ENCODE measurements at regions not wholly inside any gene's neighbourhood (a gene's known extent, or its start where the extent isn't known, plus 50 kb on each side); places are given as distances from the start of the nearest gene placed in this dataset.
A peak's percentile ranks its signal among the peaks of the same experiment; 100 is the strongest.
"Not testable (repeated sequence)": the region's sequence is repeated elsewhere in the genome, so short reads cannot be mapped to it uniquely, and the experiment has no call there.

- no peaks in the 10 kb centered on the region for H3K79me2 ChIP-seq (ENCODE audit: insufficient read depth, low read length)
- H3K4me1 ChIP-seq (ENCODE audit: insufficient read depth, low read length, poor library complexity, severe bottlenecking), result no peaks in the 10 kb centered on the region
- no peaks in the 10 kb centered on the region for H3K27me3 ChIP-seq (ENCODE audit: insufficient read depth, low read length, poor library complexity, severe bottlenecking)
- H3K4me3 ChIP-seq (ENCODE audit: low read length, poor library complexity, severe bottlenecking), result no peak overlapping the region
- no peaks in the 10 kb centered on the region for H3K9me2 ChIP-seq (replicated peaks; ENCODE audit: low read depth, low read length)
- TF ChIP-seq EZH2phosphoT487 (IDR thresholded peaks at IDR 0.05; ENCODE audit: borderline replicate concordance) (no peak), CTCF (conservative IDR thresholded peaks at IDR 0.05; ENCODE audit: low read length) (no peak)
- no peak overlapping the region for H2AFZ ChIP-seq (ENCODE audit: low read length)
- no peaks in the 10 kb centered on the region for H3F3A ChIP-seq (ENCODE audit: low read depth)
- no peaks in the 10 kb centered on the region for H4K20me1 ChIP-seq (ENCODE audit: insufficient read depth, low read length, poor library complexity, severe bottlenecking)
- no peak overlapping the region for H3K4me2 ChIP-seq (ENCODE audit: low read depth, low read length, poor library complexity, severe bottlenecking)
- H3K36me3 ChIP-seq (ENCODE audit: insufficient read depth, low read length), result no peaks in the 10 kb centered on the region
- no peak overlapping the region for H3K9ac ChIP-seq (ENCODE audit: low read depth, low read length, poor library complexity, severe bottlenecking)
- peaks cover 7% of the 10 kb centered on the region; the same call in 1 of the 2 replicates for H3K9me3 ChIP-seq (ENCODE audit: insufficient read depth, low read depth, low read length)
These were observed 309.5 kb downstream of the CTH start for GRCh38 chr1:70720521-70720920.

GRCh38 chr1:70727886-70728489 is 316.9 kb downstream of the CTH start:
- Histone ChIP-seq H3F3A (ENCODE audit: low read depth) (no peaks in the 10 kb centered on the region), H3K4me2 (ENCODE audit: low read depth, low read length, poor library complexity, severe bottlenecking) (no peak overlapping the region), H2AFZ (ENCODE audit: low read length) (no peak overlapping the region), H3K9me3 (ENCODE audit: insufficient read depth, low read depth, low read length) (peaks cover 14% of the 10 kb centered on the region; the same call in 1 of the 2 replicates), H3K27me3 (ENCODE audit: insufficient read depth, low read length, poor library complexity, severe bottlenecking) (no peaks in the 10 kb centered on the region), H3K79me2 (ENCODE audit: insufficient read depth, low read length) (no peaks in the 10 kb centered on the region), H3K9ac (ENCODE audit: low read depth, low read length, poor library complexity, severe bottlenecking) (no peak overlapping the region), H3K36me3 (ENCODE audit: insufficient read depth, low read length) (no peaks in the 10 kb centered on the region), H3K4me3 (ENCODE audit: low read length, poor library complexity, severe bottlenecking) (no peak overlapping the region), H3K9me2 (replicated peaks; ENCODE audit: low read depth, low read length) (no peaks in the 10 kb centered on the region), H4K20me1 (ENCODE audit: insufficient read depth, low read length, poor library complexity, severe bottlenecking) (no peaks in the 10 kb centered on the region), H3K4me1 (ENCODE audit: insufficient read depth, low read length, poor library complexity, severe bottlenecking) (no peaks in the 10 kb centered on the region)
- TF ChIP-seq EZH2phosphoT487 (IDR thresholded peaks at IDR 0.05; ENCODE audit: borderline replicate concordance) (no peak), CTCF (conservative IDR thresholded peaks at IDR 0.05; ENCODE audit: low read length) (no peak)

- H3K9ac ChIP-seq (ENCODE audit: low read depth, low read length, poor library complexity, severe bottlenecking); H3K4me2 ChIP-seq (ENCODE audit: low read depth, low read length, poor library complexity, severe bottlenecking); H3K79me2 ChIP-seq (ENCODE audit: insufficient read depth, low read length); H2AFZ ChIP-seq (ENCODE audit: low read length); H3F3A ChIP-seq (ENCODE audit: low read depth); H4K20me1 ChIP-seq (ENCODE audit: insufficient read depth, low read length, poor library complexity, severe bottlenecking); H3K9me2 ChIP-seq (replicated peaks; ENCODE audit: low read depth, low read length); H3K9me3 ChIP-seq (ENCODE audit: insufficient read depth, low read depth, low read length); H3K27me3 ChIP-seq (ENCODE audit: insufficient read depth, low read length, poor library complexity, severe bottlenecking); H3K36me3 ChIP-seq (ENCODE audit: insufficient read depth, low read length); H3K4me3 ChIP-seq (ENCODE audit: low read length, poor library complexity, severe bottlenecking): not testable (repeated sequence)
- H3K4me1 ChIP-seq (ENCODE audit: insufficient read depth, low read length, poor library complexity, severe bottlenecking), result peaks cover 21% of the 10 kb centered on the region
These were observed 311.1 kb downstream of the PTGER3 start for GRCh38 chr1:70736518-70736917.

- Histone ChIP-seq H3K4me2 (ENCODE audit: low read depth, low read length, poor library complexity, severe bottlenecking) (no peak overlapping the region), H3F3A (ENCODE audit: low read depth) (no peaks in the 10 kb centered on the region), H3K9ac (ENCODE audit: low read depth, low read length, poor library complexity, severe bottlenecking) (no peak overlapping the region), H3K9me2 (replicated peaks; ENCODE audit: low read depth, low read length) (no peaks in the 10 kb centered on the region), H3K27me3 (ENCODE audit: insufficient read depth, low read length, poor library complexity, severe bottlenecking) (no peaks in the 10 kb centered on the region), H3K4me3 (ENCODE audit: low read length, poor library complexity, severe bottlenecking) (no peak overlapping the region), H3K4me1 (ENCODE audit: insufficient read depth, low read length, poor library complexity, severe bottlenecking) (peaks cover 21% of the 10 kb centered on the region), H4K20me1 (ENCODE audit: insufficient read depth, low read length, poor library complexity, severe bottlenecking) (no peaks in the 10 kb centered on the region), H2AFZ (ENCODE audit: low read length) (peak overlapping the region; percentile 64; the same call in 1 of the 2 replicates), H3K79me2 (ENCODE audit: insufficient read depth, low read length) (no peaks in the 10 kb centered on the region), H3K9me3 (ENCODE audit: insufficient read depth, low read depth, low read length) (peaks cover 4% of the 10 kb centered on the region; the same call in 1 of the 2 replicates), H3K36me3 (ENCODE audit: insufficient read depth, low read length) (no peaks in the 10 kb centered on the region)
- TF ChIP-seq CTCF (conservative IDR thresholded peaks at IDR 0.05; ENCODE audit: low read length) (peak; percentile 39), EZH2phosphoT487 (IDR thresholded peaks at IDR 0.05; ENCODE audit: borderline replicate concordance) (no peak)
These were observed 310.5 kb downstream of the PTGER3 start for GRCh38 chr1:70737125-70737524.
